Fibroblast of mammary gland (primary cell): ENCODE measurements at regions not wholly inside any gene's neighbourhood (a gene's known extent, or its start where the extent isn't known, plus 50 kb on each side); places are given as distances from the start of the nearest gene placed in this dataset.
A peak's percentile ranks its signal among the peaks of the same experiment; 100 is the strongest.
"Not testable (repeated sequence)": the region's sequence is repeated elsewhere in the genome, so short reads cannot be mapped to it uniquely, and the experiment has no call there.

Source experiments
- DNase-seq: peaks from one replicate; pipeline ENCODE4 v3.0.0-alpha.2; 2010; ENCODE audit warnings: low read depth
- H3K4me3 ChIP-seq: 2 replicates; pipeline ENCODE4 v1.5.1; 2011; ENCODE audit warnings: low read depth, mild to moderate bottlenecking, low read length, moderate library complexity; ENCODE audit not compliant: control insufficient read depth
- TF ChIP-seq, protein P1 (sequence below): conservative IDR thresholded peaks from 2 replicates; pipeline ENCODE4 v1.5.1; 2011; ENCODE audit warnings: low read depth, low read length, inconsistent platforms; ENCODE audit not compliant: control insufficient read depth, insufficient read depth

DNA sequence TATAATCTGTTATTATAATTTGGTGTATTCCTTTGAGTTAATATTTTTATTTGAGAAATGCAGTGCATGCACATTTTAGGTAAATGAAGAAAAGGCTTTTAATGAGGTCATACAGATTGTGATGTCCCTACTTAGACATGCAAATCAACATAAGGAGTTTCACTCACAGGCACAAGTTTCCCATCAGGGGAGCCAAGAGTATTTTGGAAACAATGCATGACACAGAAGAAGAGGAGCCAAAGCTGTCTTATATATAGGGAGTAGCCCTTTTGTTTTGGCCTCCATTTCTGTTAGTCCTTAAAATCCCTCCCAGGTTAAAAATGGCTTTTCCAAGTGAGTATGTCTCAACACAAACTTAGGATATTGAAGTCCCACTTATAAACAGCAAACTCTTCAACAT, 703.4 kb upstream of the ANKRD30A start:
- no peak for DNase-seq
- TF ChIP-seq, protein P1, sequence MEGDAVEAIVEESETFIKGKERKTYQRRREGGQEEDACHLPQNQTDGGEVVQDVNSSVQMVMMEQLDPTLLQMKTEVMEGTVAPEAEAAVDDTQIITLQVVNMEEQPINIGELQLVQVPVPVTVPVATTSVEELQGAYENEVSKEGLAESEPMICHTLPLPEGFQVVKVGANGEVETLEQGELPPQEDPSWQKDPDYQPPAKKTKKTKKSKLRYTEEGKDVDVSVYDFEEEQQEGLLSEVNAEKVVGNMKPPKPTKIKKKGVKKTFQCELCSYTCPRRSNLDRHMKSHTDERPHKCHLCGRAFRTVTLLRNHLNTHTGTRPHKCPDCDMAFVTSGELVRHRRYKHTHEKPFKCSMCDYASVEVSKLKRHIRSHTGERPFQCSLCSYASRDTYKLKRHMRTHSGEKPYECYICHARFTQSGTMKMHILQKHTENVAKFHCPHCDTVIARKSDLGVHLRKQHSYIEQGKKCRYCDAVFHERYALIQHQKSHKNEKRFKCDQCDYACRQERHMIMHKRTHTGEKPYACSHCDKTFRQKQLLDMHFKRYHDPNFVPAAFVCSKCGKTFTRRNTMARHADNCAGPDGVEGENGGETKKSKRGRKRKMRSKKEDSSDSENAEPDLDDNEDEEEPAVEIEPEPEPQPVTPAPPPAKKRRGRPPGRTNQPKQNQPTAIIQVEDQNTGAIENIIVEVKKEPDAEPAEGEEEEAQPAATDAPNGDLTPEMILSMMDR = no peak
- no peak overlapping the region for H3K4me3 ChIP-seq

DNA sequence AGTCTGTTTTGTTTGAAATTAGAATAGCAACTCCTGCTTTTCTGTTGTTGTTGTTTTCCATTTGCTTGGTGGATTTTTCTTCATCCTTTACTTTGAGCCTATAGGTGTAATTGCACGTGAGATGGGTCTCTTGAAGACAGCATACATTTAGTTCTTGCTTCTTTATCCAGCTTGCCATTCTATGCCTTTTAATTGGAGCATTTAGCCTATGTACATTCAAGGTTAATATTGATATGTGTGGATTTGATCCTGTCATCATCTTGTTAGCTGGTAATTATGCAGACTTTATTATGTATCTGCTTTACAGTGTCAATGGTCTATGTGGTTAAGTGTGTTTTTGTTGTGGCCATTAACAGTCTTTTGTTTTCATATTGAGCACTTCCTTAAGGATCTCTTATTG, 708.9 kb upstream of the ANKRD30A start:
- no peak for DNase-seq
- TF ChIP-seq, protein P1 = no peak
- H3K4me3 ChIP-seq = no peak overlapping the region

DNA sequence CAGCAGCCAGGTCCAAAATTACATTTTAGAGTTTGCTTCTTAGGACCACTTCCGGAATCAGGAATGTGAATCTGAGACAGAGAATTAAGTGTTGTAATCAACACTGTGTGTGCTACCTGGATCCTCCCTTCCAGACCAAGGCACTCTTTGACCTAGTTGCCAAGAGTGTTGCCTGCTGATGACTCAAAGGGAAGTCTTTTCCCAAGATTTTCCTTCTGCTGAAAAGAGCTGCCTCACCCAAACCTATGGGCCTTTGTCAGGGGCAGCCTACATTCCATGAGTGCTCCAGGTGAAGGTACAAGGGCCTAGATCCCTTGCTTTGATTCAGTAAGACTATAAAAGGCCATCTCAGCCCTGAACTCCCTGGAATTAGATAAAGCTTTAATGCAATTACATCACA, 712.5 kb upstream of the ANKRD30A start:
- TF ChIP-seq, protein P1 = no peak
- no peak overlapping the region for H3K4me3 ChIP-seq
- DNase-seq = peak; percentile 6

DNA sequence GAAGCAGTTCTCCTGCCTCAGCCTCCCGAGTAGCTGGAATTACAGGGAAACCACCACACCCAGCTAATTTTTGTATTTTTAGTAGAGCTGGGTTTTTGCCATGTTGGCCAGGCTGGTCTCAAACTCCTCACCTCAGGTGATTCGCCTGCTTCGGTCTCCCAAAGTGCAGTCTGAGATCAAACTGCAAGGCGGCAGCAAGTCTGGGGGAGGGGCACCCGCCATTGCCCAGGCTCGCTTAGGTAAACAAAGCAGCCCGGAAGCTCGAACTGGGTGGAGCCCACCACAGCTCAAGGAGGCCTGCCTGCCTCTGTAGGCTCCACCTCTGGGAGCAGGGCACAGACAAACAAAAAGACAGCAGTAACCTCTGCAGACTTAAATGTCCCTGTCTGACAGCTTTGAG, 725.2 kb upstream of the ANKRD30A start:
- DNase-seq, H3K4me3 ChIP-seq: not testable (repeated sequence)

DNA sequence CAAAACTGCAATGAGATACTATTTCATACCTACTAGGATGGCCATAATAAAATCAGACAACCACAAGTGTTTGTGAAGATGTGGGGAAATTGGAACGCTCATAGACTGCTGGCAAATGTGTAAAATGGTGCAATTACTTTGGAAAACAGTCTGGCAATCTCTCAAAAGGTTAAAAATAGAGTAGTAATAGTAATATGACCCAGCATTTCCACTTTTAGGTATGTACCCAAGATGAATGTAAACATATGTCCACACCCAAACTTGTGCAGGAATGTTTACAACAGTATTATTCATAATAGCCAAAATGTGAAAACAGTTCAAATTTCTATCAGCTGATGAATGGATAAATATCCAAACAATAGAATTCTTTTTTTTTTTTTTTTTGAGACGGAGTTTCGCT, 731.6 kb upstream of the ANKRD30A start:
- TF ChIP-seq, protein P1 = no peak
- peak; percentile 16 for DNase-seq
- no peak overlapping the region for H3K4me3 ChIP-seq

DNA sequence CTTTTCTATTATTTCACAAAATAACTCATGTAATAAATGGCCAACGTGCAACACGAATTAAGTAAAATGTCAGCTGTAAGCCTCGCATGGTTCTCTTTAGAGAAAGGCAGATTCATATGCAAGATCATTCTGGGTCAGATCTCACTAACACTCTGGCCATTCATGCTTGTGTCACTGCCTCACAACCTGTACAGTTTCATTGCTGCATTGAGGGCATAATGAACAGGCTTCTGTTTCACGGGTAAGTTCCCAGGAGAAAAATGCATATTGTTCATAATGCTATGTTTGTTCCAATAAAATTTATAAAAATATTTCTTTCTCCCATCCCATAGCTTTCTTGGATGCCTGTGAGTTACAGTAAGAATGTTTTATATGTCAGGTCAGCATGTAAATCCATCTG, 734.0 kb upstream of the ANKRD30A start:
- TF ChIP-seq, protein P1 = no peak
- DNase-seq = no peak
- H3K4me3 ChIP-seq = no peak overlapping the region

DNA sequence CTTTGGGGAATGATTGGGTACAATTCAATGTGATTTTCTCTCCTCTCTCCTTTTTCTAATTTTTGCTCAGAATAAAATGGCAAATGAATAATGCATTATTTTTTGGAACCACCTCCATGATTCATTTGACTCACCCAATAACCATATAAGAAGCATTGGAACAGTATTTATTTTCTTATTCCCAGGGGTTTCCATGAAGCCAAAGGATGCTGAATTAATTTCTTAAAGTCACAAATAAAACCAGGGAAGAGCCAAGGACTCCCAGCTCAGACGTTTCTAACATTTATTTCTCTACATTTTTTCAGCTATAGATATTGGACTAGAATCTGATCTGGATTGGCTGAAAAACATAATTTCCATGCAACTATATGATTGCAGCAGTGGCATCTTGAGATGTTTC, 735.2 kb upstream of the ANKRD30A start:
- no peak overlapping the region for H3K4me3 ChIP-seq
- TF ChIP-seq, protein P1 = no peak
- DNase-seq = no peak

DNA sequence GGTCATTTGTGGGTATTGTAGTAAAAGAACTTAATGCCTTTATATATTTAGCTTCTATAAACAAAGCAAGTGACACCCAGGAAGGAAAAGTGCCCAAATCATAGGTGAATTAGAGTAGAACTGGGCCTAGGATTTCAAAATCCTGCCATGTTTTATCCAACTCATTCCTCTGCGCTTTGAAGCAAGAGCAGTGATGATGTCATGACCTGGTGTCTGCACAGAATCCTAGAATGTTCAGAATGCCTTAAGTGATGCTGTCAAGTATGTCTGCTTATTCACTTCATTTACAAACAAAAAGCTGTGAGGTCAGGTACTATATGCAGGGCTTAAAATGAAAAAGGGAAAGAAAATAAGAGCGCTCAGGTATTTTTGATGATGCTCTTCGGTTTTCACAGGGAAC, 737.2 kb upstream of the ANKRD30A start:
- no peak overlapping the region for H3K4me3 ChIP-seq
- DNase-seq = no peak
- TF ChIP-seq, protein P1 = no peak
